Stimulated activated CD4-positive, alpha-beta T cell treated with anti-CD3 and anti-CD28 coated beads, TNF-alpha, amount 100 ng/mL, for 4 hours (primary cell): ENCODE measurements at regions not wholly inside any gene's neighbourhood (a gene's known extent, or its start where the extent isn't known, plus 50 kb on each side); places are given as distances from the start of the nearest gene placed in this dataset.
A peak's percentile ranks its signal among the peaks of the same experiment; 100 is the strongest.

ENCODE experiments used
- DNase-seq, 3 experiments: peaks; one replicate each; pipeline ENCODE4 v3.0.0-alpha.2; 2020; ENCODE audit warnings: low read depth in 3 of 3

- no peak for DNase-seq
These were observed 91.0 kb upstream of the KCNA3 start for GRCh38 chr1:110765640-110766335.

GRCh38 chr1:110763149-110763548, 88.4 kb upstream of the KCNA3 start:
- no peak for DNase-seq

DNA sequence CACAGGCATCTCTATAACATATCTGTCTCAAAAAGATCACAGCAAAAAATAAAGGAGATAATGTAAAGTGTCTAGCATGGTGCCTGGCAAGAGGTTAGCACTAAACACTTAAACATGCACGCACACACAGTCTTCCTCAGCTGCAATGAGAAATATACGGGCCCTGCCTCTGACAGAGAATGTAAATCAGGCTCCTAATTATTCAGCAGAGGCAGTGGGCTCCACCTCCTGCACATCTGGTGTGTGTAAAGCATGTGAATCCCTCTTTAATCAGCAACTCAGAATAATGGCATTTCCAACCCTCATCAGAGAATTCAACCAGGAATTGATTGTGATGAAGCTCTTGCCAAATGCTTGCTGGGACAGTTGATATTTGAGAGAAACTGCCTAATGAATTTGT, 85.6 kb upstream of the KCNA3 start:
- DNase-seq = no peak

GRCh38 chr1:110756506-110756905, 81.8 kb upstream of the KCNA3 start:
- no peak for DNase-seq

DNA sequence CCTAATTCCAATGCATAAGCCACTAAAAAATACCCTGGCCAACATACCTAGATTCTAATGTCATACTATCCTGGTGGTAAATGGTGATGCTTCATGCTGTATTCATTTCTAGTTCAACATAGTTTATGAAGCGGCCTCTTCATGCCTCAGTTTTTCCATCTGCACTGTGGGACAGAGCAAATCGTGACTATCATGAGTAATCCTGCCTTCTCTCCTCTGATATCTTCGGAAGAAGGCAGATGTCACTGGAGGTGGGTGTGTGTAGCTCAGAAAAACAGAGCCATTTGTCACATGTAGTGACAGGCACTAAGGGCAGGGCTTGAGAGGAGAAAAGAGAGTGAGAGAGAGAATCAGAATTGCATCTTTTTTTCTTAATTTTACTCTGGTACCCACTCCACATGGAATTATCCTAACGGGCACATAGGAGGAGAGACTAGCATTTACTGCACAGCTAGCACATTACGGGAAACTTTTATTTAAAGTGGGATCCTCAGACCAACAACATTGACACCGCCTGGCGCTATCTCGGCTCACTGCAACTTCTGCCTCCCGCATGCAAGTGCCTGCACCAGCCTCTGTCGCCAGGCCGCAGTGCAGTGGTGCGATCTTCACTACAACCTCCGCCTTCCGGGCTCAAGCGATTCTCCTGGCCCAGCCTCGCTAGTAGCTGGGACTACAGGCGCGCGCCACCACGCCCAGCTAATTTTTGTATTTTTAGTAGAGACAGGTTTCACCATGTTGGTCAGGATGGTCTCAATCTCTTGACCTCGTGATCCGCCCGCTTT, 78.4 kb upstream of the KCNA3 start:
- DNase-seq = no peak

DNA sequence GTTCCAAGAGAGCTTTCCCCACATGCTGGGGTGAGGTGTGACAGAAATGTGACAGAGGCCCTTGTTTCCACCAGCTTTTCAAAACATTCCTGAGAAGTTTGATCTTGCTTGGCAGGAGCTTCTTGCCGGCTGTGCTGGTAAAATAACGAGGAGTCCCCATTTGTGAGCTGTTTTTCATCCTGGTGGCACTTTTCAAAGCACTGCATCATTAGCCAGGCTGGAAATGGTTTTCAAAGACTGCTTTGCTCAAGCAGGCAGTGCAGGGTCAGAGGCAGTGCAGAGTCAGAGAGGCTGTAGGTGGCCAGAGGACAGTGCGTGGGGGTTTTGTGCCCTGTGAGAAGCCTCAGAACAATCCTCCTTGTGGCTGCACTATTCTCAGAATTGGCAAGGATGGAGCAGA, 75.8 kb upstream of the KCNA3 start:
- no peak for DNase-seq

GRCh38 chr1:110749960-110750359, 75.2 kb upstream of the KCNA3 start:
- no peak for DNase-seq

DNA sequence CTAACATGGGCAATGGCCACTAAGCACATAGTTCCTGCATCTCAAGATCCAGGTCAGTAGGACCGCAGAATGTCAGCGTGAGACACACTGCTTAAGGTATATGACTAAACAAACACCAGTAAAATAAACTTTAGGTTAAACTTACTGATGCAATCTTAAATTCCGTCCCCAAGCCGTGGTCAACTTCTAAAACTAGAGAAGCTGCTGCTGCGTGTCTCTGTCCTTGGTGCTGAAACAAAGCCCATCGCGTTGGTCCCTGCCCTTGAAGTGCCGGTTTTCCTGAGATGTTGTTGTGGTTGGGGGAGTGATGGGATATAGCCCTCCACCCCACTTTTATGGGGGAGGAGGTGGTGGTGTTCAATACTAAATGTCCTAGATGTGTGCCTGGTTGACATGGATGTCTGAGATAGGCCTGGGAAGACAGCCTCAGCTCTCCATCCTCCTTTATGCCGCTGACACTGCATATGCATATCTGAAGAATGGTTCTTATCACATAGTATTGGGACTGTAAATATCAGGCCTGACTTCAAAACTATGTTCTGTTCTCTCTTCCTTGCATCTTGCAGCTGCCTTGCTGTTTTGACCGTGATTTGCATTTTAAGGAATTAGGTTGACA, 72.0 kb upstream of the KCNA3 start:
- DNase-seq = peak; percentile 9 to 17 (median 10)

DNA sequence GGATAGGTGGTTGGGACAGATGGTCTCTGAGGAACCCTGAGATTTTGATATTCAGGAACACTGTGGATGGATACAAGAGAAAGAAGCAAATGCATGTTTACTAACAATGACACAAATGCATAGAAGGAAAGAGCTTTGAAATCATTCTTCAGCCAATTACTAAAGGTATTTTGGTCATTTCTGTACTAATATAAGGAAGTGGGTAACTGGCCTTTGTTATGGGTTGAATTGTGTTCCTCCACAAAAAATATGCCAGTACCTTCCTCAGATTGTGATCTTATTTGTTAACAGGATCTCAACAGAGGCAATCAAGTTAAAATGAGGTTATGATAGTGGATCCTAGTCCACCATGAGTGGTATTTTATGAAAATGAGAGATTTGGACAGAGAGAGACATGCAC, 68.7 kb upstream of the KCNA3 start:
- no peak for DNase-seq

DNA sequence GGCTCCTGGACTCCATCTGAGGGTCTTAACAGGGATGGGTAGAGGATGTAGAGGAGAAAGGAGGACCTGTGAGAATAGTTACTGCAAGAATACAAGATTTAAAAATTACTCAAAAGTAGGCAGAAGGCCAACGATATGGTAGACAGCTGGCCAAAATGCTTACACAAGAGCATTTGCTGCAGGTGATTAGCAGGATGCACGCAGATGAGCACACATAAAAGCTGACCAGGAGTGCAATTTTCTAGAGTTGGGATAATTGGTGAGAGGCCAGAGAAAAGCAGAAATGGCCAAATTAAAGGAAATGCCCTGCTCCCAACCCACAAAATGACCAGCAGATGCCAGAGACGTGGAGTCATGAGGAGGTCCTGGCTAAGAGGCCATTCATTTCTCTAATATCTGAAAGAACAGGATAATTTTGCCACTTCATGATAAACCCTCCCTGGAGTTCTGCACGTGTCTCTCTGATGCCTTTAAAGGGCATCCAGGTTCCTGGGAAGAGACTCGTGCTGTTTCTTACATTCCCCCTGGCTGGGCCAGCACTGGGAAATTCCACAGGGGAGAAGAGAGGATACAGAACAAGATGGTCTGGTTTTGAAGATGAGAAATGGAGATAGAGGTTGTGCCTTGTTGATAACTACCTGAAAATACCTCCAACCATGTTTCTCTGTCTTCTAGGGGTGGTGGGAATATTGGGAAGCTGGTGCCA, 62.3 kb upstream of the KCNA3 start:
- DNase-seq = no peak

GRCh38 chr1:110734133-110734680, 59.5 kb upstream of the KCNA3 start:
- DNase-seq = no peak

DNA sequence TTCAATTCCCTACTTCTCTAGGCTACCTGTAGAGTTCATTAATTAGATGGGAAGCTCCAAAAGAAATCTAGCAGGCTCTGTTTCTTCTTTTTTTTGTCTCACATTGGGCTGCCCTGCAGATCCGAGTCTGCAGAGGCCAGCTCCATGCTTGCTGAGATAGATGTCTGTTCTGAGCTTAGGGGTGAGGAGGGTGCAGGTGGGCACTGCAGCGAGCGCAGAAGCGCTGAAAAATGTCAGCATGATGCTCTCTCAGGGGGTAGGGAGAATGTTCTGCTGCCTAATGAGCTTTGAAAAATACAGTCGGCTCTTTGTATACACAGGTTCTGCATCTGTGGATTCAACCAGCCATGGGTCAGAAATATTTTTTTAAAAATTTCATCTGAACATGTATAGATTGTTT, 56.8 kb upstream of the KCNA3 start:
- no peak for DNase-seq

- no peak for DNase-seq
These were observed 53.8 kb upstream of the KCNA3 start for GRCh38 chr1:110728388-110729001.

GRCh38 chr1:110727246-110727645, 52.5 kb upstream of the KCNA3 start:
- DNase-seq = no peak

GRCh38 chr1:110726755-110727154, 52.0 kb upstream of the KCNA3 start:
- DNase-seq = no peak
